Activated B cell treated with CpG ODN at 0.5 μM for 24 hours (primary cell): ENCODE measurements at regions not wholly inside any gene's neighbourhood (a gene's known extent, or its start where the extent isn't known, plus 50 kb on each side); places are given as distances from the start of the nearest gene placed in this dataset.
"Not testable (repeated sequence)": the region's sequence is repeated elsewhere in the genome, so short reads cannot be mapped to it uniquely, and the experiment has no call there.

Source experiments
- ATAC-seq: fragments of 200-7000 bp; cut with Tn5 transposase; one replicate; pipeline ENCODE4 v1.10.0; 2021; ENCODE audit warnings: low read depth, mild to moderate bottlenecking, moderate library complexity
- CTCF ChIA-PET: fragments of 350-600 bp; sonication (Branson Sonifier 250); formaldehyde crosslinking; loops from one replicate; lab custom pipeline; 2021; ENCODE audit warnings: antibody characterized with exemption; lab: Charles Lee
- POLR2A ChIA-PET: fragments of 350-600 bp; sonication (Branson Sonifier 250); formaldehyde crosslinking; loops from one replicate; lab custom pipeline; 2021; ENCODE audit warnings: antibody characterized with exemption; lab: Charles Lee
- DNase-seq: peaks from one replicate; pipeline ENCODE4 v3.0.0; 2022
- H3K27ac Mint-ChIP-seq: one replicate; pipeline ENCODE4 v1.8.0; 2020; ENCODE audit warnings: mixed read lengths
- H3K27me3 Mint-ChIP-seq: one replicate; pipeline ENCODE4 v1.8.0; 2021; ENCODE audit warnings: mixed read lengths
- H3K36me3 Mint-ChIP-seq: one replicate; pipeline ENCODE4 v1.8.0; 2021; ENCODE audit warnings: low read depth, mixed read lengths
- H3K4me1 Mint-ChIP-seq: one replicate; pipeline ENCODE4 v1.8.0; 2021; ENCODE audit warnings: mixed read lengths
- H3K4me3 Mint-ChIP-seq: one replicate; pipeline ENCODE4 v1.8.0; 2020; ENCODE audit warnings: mild to moderate bottlenecking, mixed read lengths
- H3K9me3 Mint-ChIP-seq: one replicate; pipeline ENCODE4 v1.8.0; 2020; ENCODE audit warnings: mixed read lengths
- CTCF ChIP-seq: fragments of 200-600 bp; IDR thresholded peaks from one replicate; pipeline ENCODE4 v1.8.0; 2022; ENCODE audit warnings: antibody characterized with exemption, mild to moderate bottlenecking
- intact Hi-C: fragments of 100-400 bp; cut with micrococcal nuclease; formaldehyde crosslinking; loops from one replicate; pipeline ENCODE4 v1.15.1; 2024

DNA sequence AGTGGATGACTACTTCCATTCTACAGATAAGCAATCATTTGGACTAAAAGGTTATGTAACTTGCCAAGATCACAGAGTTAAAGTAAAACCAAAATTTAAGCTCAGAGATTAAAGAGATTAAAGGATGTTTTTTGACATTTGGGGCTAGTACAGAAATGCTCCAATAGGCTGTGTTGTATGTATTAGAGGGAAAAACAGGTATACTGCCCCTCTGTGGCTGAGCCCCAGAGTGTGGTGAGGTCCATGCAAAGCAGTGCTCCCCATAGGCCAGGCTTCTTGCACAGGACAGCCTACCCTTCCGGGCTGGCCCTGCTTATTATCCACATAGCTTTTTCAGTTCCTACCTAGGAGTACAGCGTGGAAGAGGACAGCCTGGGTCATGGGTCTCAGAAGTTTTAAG, 322.8 kb downstream of the POM121L12 start:
- POLR2A ChIA-PET: no interaction called here
- CTCF ChIA-PET: no interaction called here
- no peaks in the 10 kb centered on the region for H3K27me3 Mint-ChIP-seq
- DNase-seq (no peak), ATAC-seq (no peak)
- peaks cover 13% of the 10 kb centered on the region for H3K9me3 Mint-ChIP-seq
- no peak overlapping the region for H3K27ac Mint-ChIP-seq
- intact Hi-C loops: no loop called here
- H3K4me3 Mint-ChIP-seq: no peak overlapping the region
- TF ChIP-seq CTCF: no peak
- H3K36me3 Mint-ChIP-seq: no peaks in the 10 kb centered on the region
- no peaks in the 10 kb centered on the region for H3K4me1 Mint-ChIP-seq

DNA sequence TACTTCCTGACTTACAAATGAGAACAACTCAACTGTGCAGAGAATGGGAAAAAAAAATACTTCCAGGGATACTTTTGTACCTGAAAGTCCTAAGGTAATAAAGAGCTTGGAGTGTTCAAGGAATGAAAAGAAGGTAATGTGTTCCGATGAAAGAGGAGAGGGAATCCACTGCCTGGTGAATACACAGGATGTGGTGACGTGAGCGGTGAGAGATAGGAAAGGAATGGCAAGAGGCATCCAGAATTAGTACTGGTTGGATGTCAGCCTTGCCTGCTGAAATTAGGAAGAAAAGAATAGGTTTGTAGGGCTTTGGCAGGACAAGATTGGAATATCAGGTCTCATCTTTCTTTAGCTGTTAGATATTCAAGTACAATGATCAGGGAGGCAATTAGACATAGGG, 347.7 kb downstream of the POM121L12 start:
- DNase-seq: no peak
- H3K4me1 Mint-ChIP-seq: no peaks in the 10 kb centered on the region
- POLR2A ChIA-PET: no interaction called here
- H3K4me3 Mint-ChIP-seq: no peak overlapping the region
- CTCF ChIA-PET: no interaction called here
- H3K27ac Mint-ChIP-seq: no peak overlapping the region
- intact Hi-C loops: loop anchor here (10.0 kb wide), 1 partner anchor 58 kb away; no protein-coding TSS in a partner anchor
- ATAC-seq: no peak
- H3K9me3 Mint-ChIP-seq: peaks cover 5% of the 10 kb centered on the region
- no peak for TF ChIP-seq CTCF
- H3K36me3 Mint-ChIP-seq: no peaks in the 10 kb centered on the region
- no peaks in the 10 kb centered on the region for H3K27me3 Mint-ChIP-seq

DNA sequence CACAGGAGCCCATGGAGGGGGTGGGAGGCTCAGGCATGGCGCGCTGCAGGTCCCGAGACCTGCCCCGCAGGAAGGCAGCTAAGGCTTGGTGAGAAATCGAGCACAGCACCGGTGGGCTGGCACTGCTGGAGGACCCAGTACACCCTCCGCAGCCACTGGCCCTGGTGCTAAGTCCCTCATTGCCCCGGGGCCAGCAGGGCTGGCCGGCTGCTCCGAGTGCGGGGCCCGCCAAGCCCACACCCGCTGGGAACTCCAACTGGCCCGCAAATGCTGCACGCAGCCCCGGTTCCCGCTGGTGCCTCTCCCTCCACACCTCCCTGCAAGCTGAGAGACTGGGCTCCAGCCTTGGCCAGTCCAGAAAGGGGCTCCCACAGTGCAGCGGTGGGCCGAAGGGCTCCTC, 349.8 kb downstream of the POM121L12 start:
- POLR2A ChIA-PET, H3K4me1 Mint-ChIP-seq: not testable (repeated sequence)
- intact Hi-C loops: loop anchor here (10.0 kb wide), 1 partner anchor 60 kb away; no protein-coding TSS in a partner anchor

GRCh38 chr7:53387515-53387914, 352.1 kb downstream of the POM121L12 start:
- no peak overlapping the region for H3K27ac Mint-ChIP-seq
- no peak for TF ChIP-seq CTCF
- ChIA-PET POLR2A (no interaction called here), CTCF (no interaction called here)
- ATAC-seq (no peak), DNase-seq (no peak)
- H3K9me3 Mint-ChIP-seq: peaks cover 15% of the 10 kb centered on the region
- no peaks in the 10 kb centered on the region for H3K4me1 Mint-ChIP-seq
- no peak overlapping the region for H3K4me3 Mint-ChIP-seq
- no peaks in the 10 kb centered on the region for H3K27me3 Mint-ChIP-seq
- H3K36me3 Mint-ChIP-seq: no peaks in the 10 kb centered on the region
- intact Hi-C loops: loop anchor here (10.0 kb wide), 1 partner anchor 63 kb away; no protein-coding TSS in a partner anchor

More for the DNA sequence above, 349.8 kb downstream of the POM121L12 start:
- peaks cover 11% of the 10 kb centered on the region for H3K9me3 Mint-ChIP-seq
- CTCF ChIA-PET, DNase-seq, H3K4me3 Mint-ChIP-seq, H3K27me3 Mint-ChIP-seq, H3K27ac Mint-ChIP-seq, ATAC-seq, H3K36me3 Mint-ChIP-seq: not testable (repeated sequence)

DNA sequence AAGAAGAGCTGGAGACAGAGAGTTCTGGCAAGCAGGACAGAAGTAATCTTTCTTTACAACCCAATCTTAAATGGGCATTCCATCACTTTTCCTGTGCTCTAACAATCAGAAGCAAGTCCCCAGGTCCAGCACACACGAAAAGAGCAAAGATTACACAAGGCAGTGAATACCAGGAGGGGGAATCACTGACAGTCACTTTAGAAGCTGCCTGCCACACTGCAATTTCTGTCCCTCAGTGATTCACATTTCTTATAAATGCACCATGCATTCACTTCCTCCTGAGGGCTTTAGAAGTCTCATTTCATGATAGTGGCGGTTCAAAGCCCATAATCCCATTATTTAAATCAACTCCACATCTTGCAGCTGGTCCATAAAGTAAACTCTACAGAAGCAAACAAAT, 362.5 kb downstream of the POM121L12 start:
- no peak for TF ChIP-seq CTCF
- ATAC-seq: no peak
- ChIA-PET POLR2A (no interaction called here), CTCF (no interaction called here)
- peaks cover 8% of the 10 kb centered on the region for H3K9me3 Mint-ChIP-seq
- no peak overlapping the region for H3K27ac Mint-ChIP-seq
- no peaks in the 10 kb centered on the region for H3K27me3 Mint-ChIP-seq
- no peaks in the 10 kb centered on the region for H3K36me3 Mint-ChIP-seq
- DNase-seq: no peak
- H3K4me3 Mint-ChIP-seq: no peak overlapping the region
- no peaks in the 10 kb centered on the region for H3K4me1 Mint-ChIP-seq
- intact Hi-C loops: no loop called here

- Mint-ChIP-seq H3K36me3 (no peaks in the 10 kb centered on the region), H3K4me1 (no peaks in the 10 kb centered on the region), H3K27ac (no peak overlapping the region), H3K9me3 (peaks cover 8% of the 10 kb centered on the region), H3K27me3 (no peaks in the 10 kb centered on the region), H3K4me3 (no peak overlapping the region)
- ChIA-PET POLR2A (no interaction called here), CTCF (no interaction called here)
- intact Hi-C loops: no loop called here
- TF ChIP-seq CTCF: no peak
- no peak for ATAC-seq
- DNase-seq: no peak
These were observed 363.1 kb downstream of the POM121L12 start for GRCh38 chr7:53398566-53398965.
